ENCODE measurements at regions not wholly inside any gene's neighbourhood (a gene's known extent, or its start where the extent isn't known, plus 50 kb on each side); places are given as distances from the start of the nearest gene placed in this dataset.
"Not testable (repeated sequence)": the region's sequence is repeated elsewhere in the genome, so short reads cannot be mapped to it uniquely, and the experiment has no call there.

DNA sequence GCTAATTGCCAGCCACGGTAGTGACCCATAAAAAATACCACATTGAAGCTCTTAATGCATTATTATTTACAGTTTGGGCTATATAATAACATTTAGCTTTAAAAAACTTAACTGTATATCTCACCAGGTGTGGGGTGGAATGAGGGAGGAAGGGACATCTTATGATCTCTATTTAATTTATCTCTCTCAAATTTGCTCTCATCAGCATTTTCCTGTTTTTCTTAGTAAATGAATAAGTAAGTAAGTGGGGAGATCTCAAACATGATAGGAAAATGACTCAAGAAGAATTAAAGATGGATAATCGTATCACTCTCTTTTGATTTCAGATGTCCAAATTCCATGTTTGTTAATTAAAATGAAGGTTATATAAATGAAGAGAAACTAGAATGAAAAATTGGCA, 200.7 kb upstream of the NR3C2 start:
- H3K27me3 Mint-ChIP-seq = no peaks in the 10 kb centered on the region
- H3K4me1 Mint-ChIP-seq = no peaks in the 10 kb centered on the region
- Histone ChIP-seq H3K79me2 (ENCODE audit: control insufficient read depth, insufficient read depth, low read length) (no peaks in the 10 kb centered on the region), H3K4me2 (replicated peaks; ENCODE audit: low read depth, low read length, poor library complexity, severe bottlenecking) (no peak overlapping the region), H3K36me3 (replicated peaks in 1 of 2; ENCODE audit: control extremely low read depth in 1 of 2, control insufficient read depth in 1 of 2, extremely low read depth in 1 of 2, insufficient read depth in 2 of 2, low read length in 1 of 2) (no peaks in the 10 kb centered on the region), H3K9me3 (ENCODE audit: control extremely low read depth in 1 of 3, control insufficient read depth in 2 of 3, insufficient read depth in 1 of 3, low read length in 2 of 3) (peaks cover 0 to 2% (median 1%) of the 10 kb centered on the region in 3 donors), H3K27ac (ENCODE audit: low read length in 2 of 2) (no peak overlapping the region), H4K20me1 (ENCODE audit: control insufficient read depth, insufficient read depth, low read length, poor library complexity, severe bottlenecking) (no peaks in the 10 kb centered on the region), H2AFZ (ENCODE audit: insufficient read depth, low read depth, low read length, poor library complexity, severe bottlenecking) (no peak overlapping the region), H3K9ac (ENCODE audit: low read length) (no peak overlapping the region), H3K27me3 (replicated peaks in 1 of 4; ENCODE audit: control extremely low read depth in 1 of 4, control insufficient read depth in 3 of 4, insufficient read depth in 4 of 4, low read length in 3 of 4) (no peaks in the 10 kb centered on the region), H3K4me3 (ENCODE audit: control extremely low read depth in 1 of 5, extremely low read depth in 1 of 5, insufficient read depth in 1 of 5, low read depth in 2 of 5, low read length in 4 of 5) (no peak overlapping the region), H3K4me1 (ENCODE audit: control insufficient read depth in 2 of 2, insufficient read depth in 2 of 2, low read length in 2 of 2) (no peaks in the 10 kb centered on the region)
- intact Hi-C loops (cut with micrococcal nuclease) = no loop called here
- ATAC-seq (ENCODE audit: low read depth) (no peak), DNase-seq (no peak)
- no CpG with 5 or more reads among the region's 2 CpGs for WGBS (ENCODE audit: insufficient coverage)
- CTCF ChIA-PET = no interaction called here
- peaks cover 9% of the 10 kb centered on the region for H3K9me3 Mint-ChIP-seq (ENCODE audit: insufficient read depth)
- no peak for TF ChIP-seq EZH2 (IDR thresholded peaks at IDR 0.05; ENCODE audit: borderline replicate concordance, insufficient read depth, low read depth, low read length, poor library complexity, severe bottlenecking)
- TF ChIP-seq, protein P1, sequence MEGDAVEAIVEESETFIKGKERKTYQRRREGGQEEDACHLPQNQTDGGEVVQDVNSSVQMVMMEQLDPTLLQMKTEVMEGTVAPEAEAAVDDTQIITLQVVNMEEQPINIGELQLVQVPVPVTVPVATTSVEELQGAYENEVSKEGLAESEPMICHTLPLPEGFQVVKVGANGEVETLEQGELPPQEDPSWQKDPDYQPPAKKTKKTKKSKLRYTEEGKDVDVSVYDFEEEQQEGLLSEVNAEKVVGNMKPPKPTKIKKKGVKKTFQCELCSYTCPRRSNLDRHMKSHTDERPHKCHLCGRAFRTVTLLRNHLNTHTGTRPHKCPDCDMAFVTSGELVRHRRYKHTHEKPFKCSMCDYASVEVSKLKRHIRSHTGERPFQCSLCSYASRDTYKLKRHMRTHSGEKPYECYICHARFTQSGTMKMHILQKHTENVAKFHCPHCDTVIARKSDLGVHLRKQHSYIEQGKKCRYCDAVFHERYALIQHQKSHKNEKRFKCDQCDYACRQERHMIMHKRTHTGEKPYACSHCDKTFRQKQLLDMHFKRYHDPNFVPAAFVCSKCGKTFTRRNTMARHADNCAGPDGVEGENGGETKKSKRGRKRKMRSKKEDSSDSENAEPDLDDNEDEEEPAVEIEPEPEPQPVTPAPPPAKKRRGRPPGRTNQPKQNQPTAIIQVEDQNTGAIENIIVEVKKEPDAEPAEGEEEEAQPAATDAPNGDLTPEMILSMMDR (IDR thresholded peaks at IDR 0.05) = no peak
- no peak overlapping the region for H3K27ac Mint-ChIP-seq
- no peak overlapping the region for H3K4me3 Mint-ChIP-seq
- POLR2A ChIA-PET = no interaction called here

DNA sequence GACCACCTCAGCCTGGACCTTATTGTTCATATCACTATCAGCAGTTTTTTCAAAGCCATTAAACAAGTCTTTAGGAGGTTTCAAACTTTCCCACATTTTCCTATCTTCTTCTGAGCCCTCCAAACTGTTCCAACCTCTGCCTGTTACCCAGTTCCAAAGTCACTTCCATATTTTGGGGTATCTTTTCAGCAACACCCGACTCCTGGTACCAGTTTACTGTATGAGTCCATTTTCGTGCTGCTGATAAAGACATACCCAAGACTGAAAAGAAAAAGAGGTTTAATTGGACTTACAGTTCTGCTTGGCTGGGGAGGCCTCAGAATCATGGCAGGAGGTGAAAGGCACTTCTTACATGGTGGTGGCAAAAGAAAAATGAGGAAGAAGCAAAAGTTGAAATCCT, 195.9 kb upstream of the NR3C2 start:
- POLR2A ChIA-PET; H3K27ac Mint-ChIP-seq; H3K79me2 ChIP-seq (ENCODE audit: control insufficient read depth, insufficient read depth, low read length): not testable (repeated sequence)

DNA sequence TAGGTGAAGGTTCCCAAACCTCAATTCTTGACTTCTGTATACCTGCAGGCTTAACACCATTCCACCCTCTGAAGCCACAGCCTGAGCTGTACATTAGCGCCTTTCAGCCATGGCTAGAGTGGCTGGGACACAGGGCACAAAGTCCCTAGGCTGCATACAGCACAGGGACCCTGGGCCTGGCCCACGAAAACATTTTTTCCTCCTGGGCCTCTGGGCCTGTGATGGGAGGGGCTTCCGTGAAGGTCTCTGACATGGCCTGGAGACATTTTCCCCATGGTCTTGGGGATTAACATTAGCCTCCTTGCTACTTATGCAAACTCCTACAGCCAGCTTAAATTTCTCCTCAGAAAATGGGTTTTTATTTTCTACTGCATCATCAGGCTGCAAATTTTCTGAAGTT, 195.2 kb upstream of the NR3C2 start:
- ATAC-seq (ENCODE audit: low read depth); intact Hi-C loops (cut with micrococcal nuclease); H3K4me2 ChIP-seq (replicated peaks; ENCODE audit: low read depth, low read length, poor library complexity, severe bottlenecking); CTCF ChIA-PET; H3K4me3 ChIP-seq (ENCODE audit: control extremely low read depth in 1 of 5, extremely low read depth in 1 of 5, insufficient read depth in 1 of 5, low read depth in 2 of 5, low read length in 4 of 5); DNase-seq; H3K36me3 ChIP-seq (replicated peaks in 1 of 2; ENCODE audit: control extremely low read depth in 1 of 2, control insufficient read depth in 1 of 2, extremely low read depth in 1 of 2, insufficient read depth in 2 of 2, low read length in 1 of 2); POLR2A ChIA-PET; H3K9ac ChIP-seq (ENCODE audit: low read length); H4K20me1 ChIP-seq (ENCODE audit: control insufficient read depth, insufficient read depth, low read length, poor library complexity, severe bottlenecking); H3K27ac Mint-ChIP-seq; H3K79me2 ChIP-seq (ENCODE audit: control insufficient read depth, insufficient read depth, low read length); H3K4me1 ChIP-seq (ENCODE audit: control insufficient read depth in 2 of 2, insufficient read depth in 2 of 2, low read length in 2 of 2); H3K4me3 Mint-ChIP-seq; H3K27me3 Mint-ChIP-seq; H3K27ac ChIP-seq (ENCODE audit: low read length in 2 of 2); H2AFZ ChIP-seq (ENCODE audit: insufficient read depth, low read depth, low read length, poor library complexity, severe bottlenecking); H3K27me3 ChIP-seq (replicated peaks in 1 of 4; ENCODE audit: control extremely low read depth in 1 of 4, control insufficient read depth in 3 of 4, insufficient read depth in 4 of 4, low read length in 3 of 4); H3K4me1 Mint-ChIP-seq: not testable (repeated sequence)
- WGBS (ENCODE audit: insufficient coverage) = 83% methylated on average over 1 of the region's 3 CpGs
- H3K9me3 ChIP-seq (ENCODE audit: control extremely low read depth in 1 of 3, control insufficient read depth in 2 of 3, insufficient read depth in 1 of 3, low read length in 2 of 3) = peaks cover 2 to 11% (median 8%) of the 10 kb centered on the region in 3 donors
- H3K9me3 Mint-ChIP-seq (ENCODE audit: insufficient read depth) = peaks cover 15% of the 10 kb centered on the region

More for the DNA sequence above, 195.9 kb upstream of the NR3C2 start:
- H3K4me1 Mint-ChIP-seq; H3K27ac ChIP-seq (ENCODE audit: low read length in 2 of 2); H3K27me3 ChIP-seq (replicated peaks in 1 of 4; ENCODE audit: control extremely low read depth in 1 of 4, control insufficient read depth in 3 of 4, insufficient read depth in 4 of 4, low read length in 3 of 4); H3K4me1 ChIP-seq (ENCODE audit: control insufficient read depth in 2 of 2, insufficient read depth in 2 of 2, low read length in 2 of 2); H3K4me3 ChIP-seq (ENCODE audit: control extremely low read depth in 1 of 5, extremely low read depth in 1 of 5, insufficient read depth in 1 of 5, low read depth in 2 of 5, low read length in 4 of 5); H3K9ac ChIP-seq (ENCODE audit: low read length); DNase-seq; H3K27me3 Mint-ChIP-seq; CTCF ChIA-PET; H3K4me2 ChIP-seq (replicated peaks; ENCODE audit: low read depth, low read length, poor library complexity, severe bottlenecking); H3K36me3 ChIP-seq (replicated peaks in 1 of 2; ENCODE audit: control extremely low read depth in 1 of 2, control insufficient read depth in 1 of 2, extremely low read depth in 1 of 2, insufficient read depth in 2 of 2, low read length in 1 of 2); H3K4me3 Mint-ChIP-seq; intact Hi-C loops (cut with micrococcal nuclease); ATAC-seq (ENCODE audit: low read depth); H2AFZ ChIP-seq (ENCODE audit: insufficient read depth, low read depth, low read length, poor library complexity, severe bottlenecking); H4K20me1 ChIP-seq (ENCODE audit: control insufficient read depth, insufficient read depth, low read length, poor library complexity, severe bottlenecking): not testable (repeated sequence)
- peaks cover 2 to 11% (median 8%) of the 10 kb centered on the region in 3 donors for H3K9me3 ChIP-seq (ENCODE audit: control extremely low read depth in 1 of 3, control insufficient read depth in 2 of 3, insufficient read depth in 1 of 3, low read length in 2 of 3)
- peaks cover 15% of the 10 kb centered on the region for H3K9me3 Mint-ChIP-seq (ENCODE audit: insufficient read depth)
- WGBS (ENCODE audit: insufficient coverage) = no CpG with 5 or more reads among the region's 2 CpGs

Measured in B cell (primary cell).